NCI-H748 (cell line): ENCODE measurements at regions not wholly inside any gene's neighbourhood (a gene's known extent, or its start where the extent isn't known, plus 50 kb on each side); places are given as distances from the start of the nearest gene placed in this dataset.

ENCODE experiments used
- DNase-seq: peaks from one replicate; lab custom pipeline; 2025; ENCODE audit not compliant: unreplicated experiment; lab: John Stamatoyannopoulos, UW

GRCh38 chr21:32881458-32881857 lies 109.9 kb upstream of the PAXBP1 start:
- no peak for DNase-seq

GRCh38 chr21:32884062-32884461 lies 112.5 kb upstream of the PAXBP1 start:
- peak; percentile 11 for DNase-seq

DNA sequence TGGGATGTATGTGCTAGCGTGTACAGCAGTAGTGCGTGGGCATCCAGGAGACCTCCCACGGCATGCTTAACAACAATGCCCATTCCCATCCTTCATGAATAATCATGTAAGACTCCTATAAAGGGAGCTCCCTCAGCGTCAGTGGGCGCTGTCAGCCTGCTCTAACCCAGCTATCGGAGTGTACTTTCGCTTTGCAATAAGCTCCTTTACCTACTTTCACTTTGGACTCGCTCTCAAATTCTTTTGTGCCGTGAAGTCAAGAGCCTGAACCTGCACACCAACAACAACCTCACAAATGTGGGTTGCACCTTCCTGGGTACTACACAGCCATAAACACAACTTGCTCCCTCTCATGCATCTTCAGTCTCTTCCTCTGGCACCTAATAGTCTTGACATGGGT lies 114.8 kb upstream of the PAXBP1 start:
- peak; percentile 39 for DNase-seq

GRCh38 chr21:32887026-32887425 lies 115.5 kb upstream of the PAXBP1 start:
- DNase-seq: no peak

DNA sequence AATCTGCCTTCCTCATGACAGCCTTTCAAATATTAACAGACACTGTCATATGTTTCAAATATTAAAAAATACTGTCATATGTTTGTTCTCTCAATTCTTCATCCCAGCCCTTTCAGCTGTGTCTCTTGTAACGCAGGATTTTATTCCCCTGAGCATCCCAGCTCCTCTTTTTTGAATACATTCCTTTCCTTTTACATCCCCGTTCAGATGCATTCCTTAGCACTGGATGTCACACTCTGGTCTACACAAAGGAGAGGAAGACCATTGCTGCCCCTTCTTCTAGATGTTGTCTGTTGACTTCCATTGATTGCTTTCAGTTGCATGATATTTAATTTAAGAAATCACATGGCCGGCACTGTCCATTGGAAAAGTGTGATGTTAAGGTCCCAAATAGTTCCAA lies 117.4 kb upstream of the PAXBP1 start:
- DNase-seq: no peak

- DNase-seq: no peak
Measured at GRCh38 chr21:32889596-32889995, 118.0 kb upstream of the PAXBP1 start.

DNA sequence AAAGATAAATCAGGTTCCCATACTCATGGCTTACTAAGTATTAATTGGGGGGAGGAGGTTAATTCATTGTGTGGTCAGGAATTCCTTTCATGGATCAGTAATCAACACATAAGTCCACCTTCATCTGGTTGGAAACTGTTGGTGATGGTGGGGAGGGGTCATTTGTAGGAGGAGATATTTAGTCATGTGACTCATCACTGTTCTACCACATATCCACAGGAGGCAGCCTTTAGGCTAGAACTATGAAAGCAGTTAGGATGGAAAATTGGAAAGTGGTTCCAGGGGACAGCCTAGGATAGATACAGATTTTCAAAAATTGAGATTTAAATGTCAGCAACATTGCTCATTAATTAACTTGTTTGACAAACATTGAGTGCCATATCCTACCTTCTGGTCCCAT lies 122.8 kb upstream of the PAXBP1 start:
- DNase-seq: no peak

DNA sequence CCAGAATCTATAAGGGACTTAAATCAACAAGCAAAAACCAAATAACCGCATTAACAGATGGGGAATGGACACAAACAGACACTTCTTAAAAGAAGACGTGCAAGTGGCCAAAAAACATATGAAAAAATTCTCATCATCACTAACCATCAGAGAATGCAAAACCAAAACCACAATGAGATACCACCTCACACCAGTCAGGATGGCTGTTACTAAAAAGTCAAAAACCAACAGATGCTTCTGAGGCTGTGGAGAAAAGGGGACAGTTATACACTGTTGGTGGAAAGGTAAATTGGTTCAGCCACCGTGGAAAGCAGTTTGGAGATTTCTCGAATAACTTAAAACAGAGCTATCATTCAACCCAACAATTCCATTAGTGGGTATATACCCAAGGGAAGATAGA lies 124.9 kb upstream of the OLIG2 start:
- DNase-seq: no peak

- DNase-seq: no peak
Measured at GRCh38 chr21:32907521-32907920, 118.2 kb upstream of the OLIG2 start.

- DNase-seq: no peak
Measured at GRCh38 chr21:32908534-32908933, 117.2 kb upstream of the OLIG2 start.

- DNase-seq: no peak
Measured at GRCh38 chr21:32909393-32909792, 116.3 kb upstream of the OLIG2 start.

DNA sequence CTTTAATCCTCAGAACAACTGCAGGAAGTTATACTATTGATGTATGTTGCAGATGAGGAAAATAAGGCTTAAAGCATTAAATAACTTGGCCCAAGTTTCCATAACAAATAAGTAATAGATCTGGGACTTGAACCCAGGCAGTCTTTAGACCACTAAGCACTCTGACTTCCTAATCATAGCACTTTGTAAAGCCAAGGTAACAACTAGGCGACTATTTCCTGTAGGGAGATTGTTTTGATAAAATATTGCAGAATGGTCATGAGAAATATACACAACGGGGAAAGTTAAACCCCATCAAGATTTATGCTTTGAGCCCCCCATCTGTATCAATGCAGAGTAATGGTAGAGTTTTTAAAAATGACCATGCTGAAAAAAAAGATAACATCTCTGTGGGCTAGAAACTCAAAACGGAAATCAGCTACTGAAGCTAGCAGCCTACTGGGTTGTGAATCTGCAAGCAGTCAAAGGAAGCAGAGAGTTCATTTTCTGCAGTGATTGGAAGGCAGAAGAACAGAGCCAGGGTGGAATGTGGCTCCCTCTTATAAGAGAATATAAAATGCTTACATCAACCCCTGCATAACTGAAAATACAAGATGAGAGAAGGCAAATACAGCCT lies 111.2 kb upstream of the OLIG2 start:
- no peak for DNase-seq

GRCh38 chr21:32915099-32915498 lies 110.6 kb upstream of the OLIG2 start:
- DNase-seq: no peak

DNA sequence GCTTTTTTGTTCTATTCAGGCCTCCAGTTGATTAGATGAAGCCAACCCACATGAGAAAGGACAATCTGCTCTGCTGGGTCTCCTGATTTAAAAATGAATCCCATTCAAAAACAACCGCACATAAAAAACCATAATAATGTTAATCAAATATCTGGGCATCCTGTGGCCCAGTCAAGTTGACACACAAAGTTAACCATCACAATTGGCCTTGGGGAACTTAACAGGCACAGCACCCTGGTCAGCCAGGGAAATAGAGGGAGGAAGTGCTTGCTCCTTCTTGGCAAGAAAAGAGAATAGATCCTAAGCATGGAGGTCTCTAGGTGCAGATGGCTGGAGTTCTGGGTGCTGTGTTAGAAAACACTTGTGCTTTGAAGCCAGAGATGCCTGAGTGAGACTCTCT lies 109.6 kb upstream of the OLIG2 start:
- no peak for DNase-seq

DNA sequence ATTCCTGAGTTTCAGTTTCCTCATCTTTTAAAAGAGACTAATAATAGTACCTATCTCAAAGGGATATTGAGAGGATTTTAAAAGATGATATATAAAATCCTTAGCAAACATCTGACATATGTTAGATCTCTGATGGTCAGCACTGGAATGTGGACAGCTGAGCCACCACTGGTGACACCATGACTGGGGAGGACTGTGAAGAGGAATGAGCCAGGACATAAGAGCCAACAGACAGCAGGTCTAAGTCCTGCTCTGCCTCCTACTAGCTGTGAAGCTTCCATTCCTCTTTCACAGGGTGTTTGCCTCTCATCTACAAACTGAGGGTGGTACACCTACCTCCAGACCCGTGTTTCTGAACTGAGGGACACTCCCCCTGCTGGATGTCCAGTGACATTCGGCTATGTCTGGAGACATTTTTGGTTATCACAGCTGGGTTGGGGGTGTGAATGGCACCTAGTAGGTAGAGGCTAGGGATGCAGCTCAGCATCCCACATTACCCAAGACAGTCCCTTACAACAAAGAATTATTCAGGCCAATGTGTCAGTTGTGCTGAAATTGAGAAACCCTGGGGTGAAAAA lies 109.1 kb upstream of the OLIG2 start:
- peak; percentile 4 for DNase-seq

GRCh38 chr21:32917362-32918135 lies 108.2 kb upstream of the OLIG2 start:
- no peak for DNase-seq

DNA sequence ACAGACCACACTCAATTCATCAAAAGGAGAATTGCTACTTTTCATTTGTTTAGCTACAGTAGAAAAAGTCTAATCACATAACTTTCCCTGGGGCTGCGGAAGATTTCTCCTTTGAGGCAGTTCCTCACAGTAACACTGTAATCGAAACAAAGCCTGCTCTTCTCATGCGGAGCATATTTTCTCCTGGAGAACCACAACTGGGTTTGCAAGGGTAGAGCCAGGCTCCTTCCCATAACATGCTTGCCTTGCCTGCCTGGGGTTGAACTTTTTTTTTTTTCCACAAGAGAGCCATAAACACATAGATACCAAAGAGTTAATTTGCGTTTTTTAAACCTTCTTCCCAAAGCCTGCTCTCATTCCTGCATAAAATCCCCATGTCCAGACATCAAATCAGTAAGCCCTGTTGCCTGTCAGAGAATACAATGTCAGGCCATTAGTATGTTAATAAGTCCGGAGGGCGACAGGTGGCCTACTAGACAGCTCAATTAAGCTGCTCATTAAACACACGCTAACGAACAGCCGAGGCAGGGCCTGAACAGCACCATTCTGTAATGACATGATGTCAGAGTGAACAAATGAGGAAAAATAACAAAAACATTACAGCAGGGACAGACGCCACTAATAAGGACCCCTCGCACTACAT lies 107.1 kb upstream of the OLIG2 start:
- DNase-seq: peak; percentile 68

- no peak for DNase-seq
Measured at GRCh38 chr21:32920474-32920873, 105.3 kb upstream of the OLIG2 start.

DNA sequence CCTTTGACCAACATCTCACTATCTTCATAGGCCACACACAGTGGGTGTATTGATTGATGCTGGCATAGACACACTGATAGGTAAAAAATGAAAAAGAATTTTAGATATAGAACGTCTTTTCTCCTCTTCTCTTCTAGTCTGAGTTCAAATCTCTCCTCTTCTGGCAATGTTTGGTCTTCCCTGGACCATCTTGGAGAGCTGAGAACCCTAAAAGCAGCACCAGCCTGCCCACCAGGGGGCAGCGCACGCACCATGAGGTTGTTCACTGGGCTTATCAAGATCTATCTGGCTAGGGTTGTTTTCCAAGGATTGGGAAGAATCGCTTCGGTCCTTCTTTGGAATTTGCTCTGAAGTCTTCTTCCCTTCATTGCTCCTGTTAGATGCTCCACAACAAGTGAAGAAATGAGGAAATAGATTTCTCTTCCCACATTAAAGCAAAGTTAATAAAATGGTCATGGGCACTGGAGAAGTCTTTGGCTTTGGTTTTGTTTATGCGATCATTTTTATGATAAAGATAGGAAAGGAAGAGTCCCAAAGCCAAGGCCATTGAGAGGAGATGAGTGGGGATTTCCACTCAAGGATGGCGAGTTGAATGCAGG lies 104.0 kb upstream of the OLIG2 start:
- peak; percentile 22 for DNase-seq

- no peak for DNase-seq
Measured at GRCh38 chr21:32925098-32925497, 100.6 kb upstream of the OLIG2 start.

- DNase-seq: no peak
Measured at GRCh38 chr21:32929633-32930038, 96.1 kb upstream of the OLIG2 start.

DNA sequence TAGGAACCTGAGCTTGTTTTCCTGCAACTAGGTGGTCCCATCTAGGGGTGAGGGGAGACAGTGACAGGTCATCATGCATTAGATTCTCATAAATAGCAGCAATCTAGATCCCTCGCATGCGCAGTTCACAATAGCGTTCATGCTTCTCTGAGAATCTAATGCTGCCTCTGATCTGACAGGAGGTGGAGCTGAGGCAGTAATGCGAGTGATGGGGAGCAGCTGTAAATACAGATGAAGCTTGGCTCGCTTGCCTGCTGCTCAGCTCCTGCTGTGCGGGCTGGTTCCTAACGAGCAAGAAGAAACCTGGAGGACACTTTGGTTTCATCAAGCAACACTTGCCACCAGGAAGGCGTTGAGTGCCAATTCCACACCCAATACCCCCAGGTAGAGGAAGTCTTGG lies 95.1 kb upstream of the OLIG2 start:
- no peak for DNase-seq
